ENCODE measurements at regions not wholly inside any gene's neighbourhood (a gene's known extent, or its start where the extent isn't known, plus 50 kb on each side); places are given as distances from the start of the nearest gene placed in this dataset.
"Not testable (repeated sequence)": the region's sequence is repeated elsewhere in the genome, so short reads cannot be mapped to it uniquely, and the experiment has no call there.

DNA sequence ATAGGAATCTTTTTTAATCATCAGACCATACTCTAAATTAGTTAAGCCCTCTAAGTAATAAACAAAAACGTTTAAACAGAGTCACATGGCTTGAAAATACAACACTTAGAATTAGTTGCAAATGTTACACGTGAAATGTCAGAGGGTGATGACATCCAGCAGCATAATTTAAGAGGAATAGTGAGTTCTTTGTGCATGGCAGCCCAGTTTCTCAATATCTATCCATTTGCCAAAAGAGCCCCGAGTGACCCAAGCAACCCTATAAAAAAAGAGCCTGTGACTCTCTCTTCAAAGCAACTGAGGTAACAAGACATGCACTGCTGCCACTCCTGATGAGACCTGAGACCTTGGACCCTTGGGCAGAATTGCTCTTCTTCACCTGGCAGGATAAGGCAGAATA lies 96.9 kb upstream of the RASA1 start:
- no peak for DNase-seq
- intact Hi-C loops (cut with DNase I) = no loop called here

DNA sequence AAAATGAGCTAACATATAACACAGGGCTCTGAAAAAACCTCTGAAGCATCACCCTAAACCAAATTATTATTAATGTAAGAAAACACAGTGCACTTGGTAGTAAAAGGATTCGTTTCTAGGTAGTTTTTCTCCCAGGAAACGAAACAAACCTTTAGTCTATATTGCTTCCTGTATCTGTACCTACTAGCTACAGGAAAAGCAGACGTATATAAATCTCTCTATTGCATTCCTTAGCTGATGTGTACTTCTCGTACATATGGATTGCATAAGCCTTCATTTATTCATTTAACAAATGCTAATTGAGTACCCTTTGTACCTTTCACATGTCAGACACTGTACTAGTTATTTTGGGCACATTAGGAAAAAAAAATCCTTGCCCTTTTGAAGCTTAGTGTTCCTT lies 85.0 kb upstream of the RASA1 start:
- no peak for DNase-seq
- intact Hi-C loops (cut with DNase I) = no loop called here

DNA sequence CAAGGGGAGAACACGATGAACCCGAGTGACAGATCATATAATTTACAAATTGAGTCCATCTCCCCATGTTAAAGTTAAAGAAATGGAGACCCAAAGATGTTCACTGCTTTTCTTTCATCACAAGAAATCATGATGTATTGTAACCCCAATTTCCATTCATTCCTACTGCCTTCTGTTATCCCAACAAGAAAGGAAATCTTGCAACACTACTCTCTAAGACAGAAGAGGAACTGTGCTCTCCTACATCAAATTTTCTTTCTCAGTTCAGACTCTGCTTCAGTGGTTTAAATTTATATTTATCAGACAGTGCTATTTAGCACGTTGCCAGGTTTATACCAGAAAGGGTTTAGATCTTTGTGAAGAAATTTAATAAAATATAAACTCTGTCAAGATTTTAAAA lies 83.8 kb upstream of the RASA1 start:
- intact Hi-C loops (cut with DNase I) = no loop called here

DNA sequence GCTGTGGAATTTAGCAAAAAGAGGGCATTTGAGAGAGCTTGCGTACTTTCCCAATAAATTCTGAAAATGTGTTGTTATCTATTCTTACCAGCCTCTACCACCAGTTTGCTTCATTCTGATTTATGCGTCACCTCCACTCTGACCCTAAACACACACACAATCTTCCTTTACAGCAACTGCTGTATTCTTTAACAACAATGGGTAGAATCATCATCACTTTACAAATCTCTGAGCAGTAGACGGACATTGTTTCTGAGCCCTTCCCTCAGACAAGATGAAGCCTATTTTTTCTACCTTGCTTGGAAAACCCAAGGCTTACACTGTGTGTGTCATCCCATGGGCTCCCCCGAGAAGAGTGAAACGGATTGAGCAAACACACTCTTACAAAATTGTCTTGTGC lies 83.1 kb upstream of the RASA1 start:
- intact Hi-C loops (cut with DNase I) = no loop called here
- DNase-seq = no peak

More for the DNA sequence above, 83.8 kb upstream of the RASA1 start:
- no peak for DNase-seq

DNA sequence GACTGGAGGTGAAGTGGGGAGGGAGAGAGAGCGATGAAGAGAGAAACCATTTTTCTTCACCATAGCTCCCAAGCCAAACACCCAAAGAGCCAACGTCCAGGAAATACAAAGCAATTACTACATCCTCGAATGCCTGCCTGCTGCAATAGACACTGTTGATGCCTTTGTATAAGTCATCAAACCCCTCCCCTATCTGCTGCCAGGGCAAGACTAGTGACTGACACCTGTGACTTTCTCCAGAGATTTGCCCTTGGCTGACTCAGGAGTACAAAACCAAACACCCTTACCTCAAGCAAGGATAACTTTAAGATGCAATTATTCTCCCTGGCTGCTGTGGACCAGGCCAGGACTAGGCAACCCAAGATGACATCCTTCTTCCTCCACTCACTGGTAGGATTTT lies 81.8 kb upstream of the RASA1 start:
- no peak for DNase-seq
- intact Hi-C loops (cut with DNase I) = no loop called here

DNA sequence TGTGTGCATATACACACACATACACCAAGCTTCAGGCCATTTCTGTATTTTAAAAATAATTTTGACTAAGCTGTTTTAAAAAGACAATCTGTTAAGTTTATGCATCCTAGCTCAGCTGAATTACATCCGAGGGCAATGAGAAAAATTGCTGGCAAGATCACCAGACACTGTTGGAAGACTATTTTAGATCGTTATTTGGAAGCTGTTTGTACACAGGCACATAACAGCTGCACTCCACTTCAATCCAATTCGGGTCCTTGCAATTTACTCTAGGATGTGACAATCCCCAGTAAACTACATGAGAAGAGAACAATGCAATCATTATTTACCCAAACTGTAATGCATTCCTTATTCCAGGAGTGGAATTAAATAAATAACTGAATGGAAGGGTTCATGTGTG lies 79.3 kb upstream of the RASA1 start:
- DNase-seq = no peak
- intact Hi-C loops (cut with DNase I) = no loop called here

DNA sequence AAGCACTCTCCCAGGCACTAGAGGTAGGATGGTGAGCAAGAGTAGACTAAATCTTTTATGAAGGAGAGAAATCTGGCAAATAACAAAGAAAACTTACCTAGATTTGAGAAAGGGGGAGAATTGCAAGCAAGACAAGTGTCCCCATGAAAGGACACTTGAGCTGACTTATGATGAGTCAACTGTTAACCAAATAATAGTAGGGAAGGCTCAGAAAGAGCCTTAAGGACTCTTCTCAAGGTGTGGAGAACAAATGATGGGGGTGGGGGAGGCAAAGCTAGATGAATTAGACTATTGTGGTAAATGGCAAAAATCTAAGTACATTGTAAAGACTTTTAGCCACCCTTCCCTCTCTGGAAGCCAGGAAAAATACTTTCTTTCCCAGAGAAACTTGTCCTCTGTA lies 77.6 kb upstream of the RASA1 start:
- DNase-seq = no peak
- intact Hi-C loops (cut with DNase I) = no loop called here

DNA sequence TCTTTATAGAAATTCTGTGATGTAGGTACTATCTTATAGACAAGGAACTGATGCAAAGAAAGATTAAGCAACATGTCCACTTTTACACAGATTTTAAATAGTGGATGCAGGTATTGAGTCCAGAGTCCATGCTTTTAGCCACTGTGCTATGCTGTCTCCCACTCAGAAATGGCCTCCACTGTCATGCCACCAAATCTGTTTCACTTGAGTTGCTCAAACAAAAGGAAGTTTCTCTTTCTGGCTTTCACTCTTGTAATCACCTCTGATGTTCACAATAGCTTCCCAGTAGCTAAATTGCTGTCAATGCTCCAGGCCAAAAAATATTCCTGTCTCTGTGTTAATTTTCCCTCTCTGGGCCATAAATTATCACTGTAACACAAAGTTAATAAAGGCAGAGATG lies 77.0 kb upstream of the RASA1 start:
- intact Hi-C loops (cut with DNase I) = no loop called here
- DNase-seq = no peak

DNA sequence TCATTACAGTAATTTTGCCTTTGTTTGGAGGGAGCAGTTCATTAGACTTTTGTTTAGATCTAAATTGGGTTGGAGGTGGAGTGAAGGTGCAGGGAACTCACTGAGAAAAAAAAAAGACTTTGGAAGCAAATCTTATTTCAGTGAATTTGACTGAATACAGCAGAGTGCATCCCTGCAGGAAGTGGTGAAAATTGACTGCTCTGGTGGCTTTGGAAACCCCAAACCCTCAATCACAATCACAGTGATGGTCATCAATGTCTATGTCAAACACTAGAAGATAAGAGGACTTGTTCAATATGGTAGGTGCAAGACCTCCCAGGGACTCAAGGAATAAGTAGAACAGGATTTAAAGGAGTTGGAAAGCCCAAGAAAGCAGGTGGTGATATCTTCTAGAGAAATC lies 76.0 kb upstream of the RASA1 start:
- intact Hi-C loops (cut with DNase I) = no loop called here
- no peak for DNase-seq

DNA sequence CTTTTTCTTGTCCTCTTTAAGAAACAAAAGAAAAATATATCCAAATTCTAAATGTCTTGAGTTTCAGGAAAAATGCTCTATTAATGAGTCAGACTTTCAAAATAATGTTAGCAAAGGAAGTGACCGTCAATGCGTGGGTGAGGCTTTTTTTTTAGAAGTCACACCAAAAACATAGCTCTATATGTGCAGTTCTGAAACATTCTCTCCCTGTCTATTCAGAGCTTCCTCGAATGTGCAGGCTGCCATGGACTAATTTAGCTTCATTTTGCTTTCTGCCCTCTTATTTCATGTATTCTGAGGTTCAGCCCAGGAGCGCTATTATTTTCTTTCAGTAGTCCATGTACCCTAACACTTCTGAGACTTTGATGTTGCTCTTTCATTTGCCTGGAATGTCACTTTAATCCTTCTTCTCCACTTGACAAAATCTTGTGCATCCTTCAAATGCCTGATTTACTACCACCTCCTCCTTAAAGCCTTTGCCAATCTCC lies 72.5 kb upstream of the RASA1 start:
- intact Hi-C loops (cut with DNase I) = no loop called here
- DNase-seq = no peak

DNA sequence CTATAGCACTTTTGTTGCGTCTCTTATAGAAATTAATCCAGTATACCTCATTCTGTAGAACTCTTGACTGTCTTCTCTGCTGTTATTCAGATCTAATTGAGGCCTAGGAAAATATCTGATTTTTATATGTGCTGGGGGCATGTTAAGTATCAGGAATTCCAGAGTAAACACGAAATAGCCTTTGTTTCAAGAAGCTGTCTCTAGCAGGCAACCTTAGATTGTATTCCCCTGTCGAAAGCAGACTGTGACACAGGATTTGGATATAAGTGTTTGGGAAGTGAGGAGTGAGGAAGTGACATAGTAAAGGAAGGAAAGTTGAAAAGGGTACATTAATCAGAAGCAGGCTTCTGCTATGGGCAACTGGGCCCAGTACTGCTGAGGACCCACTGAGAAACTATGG lies 72.1 kb upstream of the RASA1 start:
- intact Hi-C loops (cut with DNase I) = no loop called here
- DNase-seq = no peak

DNA sequence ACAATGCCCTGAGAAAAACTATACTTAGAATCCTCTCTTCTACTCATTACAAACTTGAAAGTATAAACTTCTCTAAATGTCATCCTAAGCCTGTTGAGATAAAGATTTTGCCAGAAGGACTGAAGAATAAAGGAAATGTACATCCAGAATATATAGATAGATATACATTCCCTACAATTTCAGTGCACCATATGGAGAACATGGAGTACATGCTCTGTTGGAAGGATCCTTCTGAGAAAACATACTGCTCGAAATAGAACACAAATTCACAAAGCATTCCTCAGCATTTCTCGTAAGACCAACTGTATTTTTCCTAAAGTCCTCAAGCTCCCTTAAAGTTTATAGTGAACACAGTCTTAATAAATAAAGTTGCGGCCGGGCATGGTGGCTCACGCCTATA lies 69.7 kb upstream of the RASA1 start:
- no peak for DNase-seq
- intact Hi-C loops (cut with DNase I) = no loop called here

DNA sequence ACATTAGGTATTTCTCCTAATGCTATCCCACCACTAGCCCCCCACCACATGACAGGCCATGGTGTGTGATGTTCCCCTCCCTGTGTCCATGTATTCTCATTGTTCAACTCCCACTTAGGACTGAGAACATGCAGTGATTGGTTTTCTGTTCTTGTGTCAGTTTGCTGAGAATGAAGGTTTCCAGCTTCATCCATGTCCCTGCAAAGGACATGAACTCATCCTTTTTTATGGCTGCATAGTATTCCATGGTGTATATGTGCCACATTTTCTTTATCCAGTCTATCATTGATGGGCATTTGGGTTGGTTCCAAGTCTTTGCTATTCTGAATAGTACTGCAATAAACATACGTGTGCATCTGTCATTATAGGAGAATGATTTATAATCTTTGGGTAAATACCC lies 68.4 kb upstream of the RASA1 start:
- DNase-seq; intact Hi-C loops (cut with DNase I): not testable (repeated sequence)

DNA sequence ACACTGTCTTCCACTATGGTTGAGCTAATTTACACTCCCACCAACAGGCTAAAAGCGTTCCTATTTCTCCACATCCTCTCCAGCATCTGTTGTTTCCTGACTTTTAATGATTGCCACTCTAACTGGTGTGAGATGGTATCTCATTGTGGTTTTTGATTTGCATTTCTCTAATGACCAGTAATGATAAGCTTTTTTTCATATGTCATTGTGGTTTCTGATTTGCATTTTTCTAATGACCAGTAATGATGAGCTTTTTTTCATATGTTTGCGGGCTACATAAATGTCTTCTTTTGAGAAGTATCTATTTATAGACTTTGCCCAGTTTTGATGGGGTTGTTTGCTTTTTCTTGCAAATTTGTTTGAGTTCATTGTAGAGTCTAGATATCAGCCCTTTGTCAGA lies 68.0 kb upstream of the RASA1 start:
- DNase-seq; intact Hi-C loops (cut with DNase I): not testable (repeated sequence)

DNA sequence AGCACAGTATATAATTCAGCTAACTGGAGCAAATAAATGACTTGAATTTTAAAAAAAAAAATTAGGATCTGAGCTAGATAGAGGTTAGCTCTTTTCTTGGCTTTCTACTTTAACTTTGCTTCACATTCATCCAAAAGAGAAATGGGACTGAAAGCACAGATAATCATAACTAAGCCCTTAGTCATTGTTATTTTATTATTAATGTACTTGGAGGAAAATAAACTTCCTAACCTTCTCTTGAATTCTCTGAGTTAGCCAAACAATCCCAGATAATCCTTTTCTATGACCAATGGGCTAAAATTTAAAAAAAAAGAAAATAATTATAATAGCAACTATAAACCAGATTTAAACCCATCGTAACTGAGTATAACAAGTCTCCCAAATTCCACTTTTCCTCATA lies 57.6 kb upstream of the RASA1 start:
- intact Hi-C loops (cut with DNase I) = no loop called here
- DNase-seq = no peak

DNA sequence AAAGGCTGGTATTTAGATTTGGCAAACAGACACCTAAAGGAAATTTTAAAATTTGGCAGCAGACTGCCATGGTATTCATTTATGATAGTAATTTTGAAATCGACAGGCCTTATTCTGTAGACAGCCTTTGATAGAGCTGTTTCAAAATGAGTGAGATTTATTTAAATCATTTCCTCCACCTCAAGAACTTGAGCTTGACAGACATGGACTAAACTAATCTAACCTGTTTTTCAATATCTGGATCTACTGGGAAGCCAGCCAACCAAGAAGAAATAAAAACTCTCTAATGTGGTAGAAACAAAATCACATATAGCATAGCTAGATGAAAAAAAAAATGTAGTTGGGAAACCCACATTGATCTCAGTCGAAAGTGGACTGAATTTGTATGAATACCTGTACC lies 56.9 kb upstream of the RASA1 start:
- no peak for DNase-seq
- intact Hi-C loops (cut with DNase I) = no loop called here

DNA sequence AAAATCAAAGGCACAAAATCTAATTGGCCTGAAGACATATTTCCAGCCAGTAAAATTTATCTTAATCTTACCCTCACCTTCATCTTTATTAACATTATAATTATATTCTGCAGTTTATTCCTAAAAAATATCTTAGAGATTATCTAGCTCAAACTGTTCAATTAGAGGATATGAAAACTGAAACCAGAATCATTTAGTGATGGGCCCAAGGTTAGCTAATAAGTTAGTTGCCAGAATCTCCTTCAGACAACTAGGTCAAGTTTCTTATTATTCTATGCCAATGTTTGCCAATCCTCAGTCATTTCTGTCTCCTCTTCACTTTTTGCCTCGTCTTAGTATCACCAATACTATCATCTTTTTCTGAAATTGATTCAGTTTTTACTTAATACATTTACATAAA lies 56.0 kb upstream of the RASA1 start:
- intact Hi-C loops (cut with DNase I) = no loop called here
- no peak for DNase-seq

DNA sequence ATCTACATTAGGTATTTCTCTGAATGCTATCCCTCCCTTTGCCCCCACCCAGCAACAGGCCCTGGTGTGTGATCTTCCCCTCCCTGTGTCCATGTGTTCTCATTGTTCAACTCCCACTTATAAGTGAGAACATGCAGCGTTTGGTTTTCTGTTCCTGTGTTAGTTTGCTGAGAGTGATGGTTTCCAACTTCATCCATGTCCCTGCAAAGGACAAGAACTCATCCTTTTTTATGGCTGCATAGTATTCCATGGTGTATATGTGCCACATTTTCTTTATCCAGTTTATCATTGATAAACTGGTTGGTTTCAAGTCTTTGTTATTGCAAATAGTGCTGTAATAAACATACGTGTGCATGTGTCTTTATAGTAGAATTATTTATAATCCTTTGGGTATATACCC lies 55.5 kb upstream of the RASA1 start:
- DNase-seq; intact Hi-C loops (cut with DNase I): not testable (repeated sequence)

DNA sequence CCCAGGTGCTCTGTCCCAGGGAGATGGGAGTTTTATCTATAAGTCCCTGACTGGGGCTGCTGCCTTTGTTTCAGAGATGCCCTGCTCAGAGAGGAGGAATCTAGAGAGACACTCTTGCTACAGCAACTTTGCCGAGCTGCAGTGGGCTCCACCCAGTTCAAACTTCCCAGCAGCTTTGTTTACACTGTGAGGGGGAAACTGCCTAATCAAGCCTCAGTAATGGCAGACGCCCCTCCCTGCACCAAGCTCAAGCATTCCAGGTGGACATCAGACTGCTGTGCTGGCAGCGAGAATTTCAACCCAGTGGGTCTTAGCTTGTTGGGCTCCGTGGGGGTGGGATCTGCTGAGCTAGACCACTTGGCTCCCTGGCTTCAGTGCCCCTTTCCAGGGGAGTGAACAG lies 50.2 kb upstream of the RASA1 start:
- DNase-seq = peak in 2 of 10 donors; percentile 50 to 52
- intact Hi-C loops (cut with DNase I) = not testable (repeated sequence)

Data from posterior cingulate gyrus (tissue), 11 donors.